ES-I3 (cell line): ENCODE measurements at regions not wholly inside any gene's neighbourhood (a gene's known extent, or its start where the extent isn't known, plus 50 kb on each side); places are given as distances from the start of the nearest gene placed in this dataset.
"Not testable (repeated sequence)": the region's sequence is repeated elsewhere in the genome, so short reads cannot be mapped to it uniquely, and the experiment has no call there.

Source experiments
- H3K36me3 ChIP-seq: 2 replicates; pipeline ENCODE4 v1.6.1; 2013; ENCODE audit warnings: mild to moderate bottlenecking, low read length, control low read depth, moderate library complexity; ENCODE audit not compliant: insufficient read depth
- H3K4me1 ChIP-seq: 2 replicates; pipeline ENCODE4 v1.6.1; 2013; ENCODE audit warnings: mild to moderate bottlenecking, control low read depth, low read length; ENCODE audit not compliant: insufficient read depth
- H3K9ac ChIP-seq: 2 replicates; pipeline ENCODE4 v1.6.1; 2013; ENCODE audit warnings: low read depth, mild to moderate bottlenecking, low read length, moderate library complexity
- H3K9me3 ChIP-seq: 2 replicates; pipeline ENCODE4 v1.6.1; 2013; ENCODE audit warnings: mild to moderate bottlenecking, low read length, moderate library complexity; ENCODE audit not compliant: control insufficient read depth, insufficient read depth

- Histone ChIP-seq H3K9me3 (no peaks in the 10 kb centered on the region), H3K36me3 (no peaks in the 10 kb centered on the region), H3K4me1 (peaks cover 7% of the 10 kb centered on the region; the same call in 1 of the 2 replicates), H3K9ac (no peak overlapping the region)
These were observed 199.5 kb downstream of the RTP5 start for GRCh38 chr2:242069018-242069417.

- not testable (repeated sequence) for H3K36me3 ChIP-seq, H3K9ac ChIP-seq, H3K9me3 ChIP-seq, H3K4me1 ChIP-seq
These were observed 200.4 kb downstream of the RTP5 start for GRCh38 chr2:242069938-242070395.

GRCh38 chr2:242070726-242071125, 201.2 kb downstream of the RTP5 start:
- not testable (repeated sequence) for H3K36me3 ChIP-seq, H3K9ac ChIP-seq, H3K4me1 ChIP-seq, H3K9me3 ChIP-seq

- H3K9ac ChIP-seq, H3K36me3 ChIP-seq, H3K4me1 ChIP-seq, H3K9me3 ChIP-seq: not testable (repeated sequence)
These were observed 201.8 kb downstream of the RTP5 start for GRCh38 chr2:242071377-242071776.

GRCh38 chr2:242071936-242072335, 202.4 kb downstream of the RTP5 start:
- H3K9me3 ChIP-seq, H3K9ac ChIP-seq, H3K4me1 ChIP-seq, H3K36me3 ChIP-seq: not testable (repeated sequence)

- no peaks in the 10 kb centered on the region for H3K4me1 ChIP-seq
- no peak overlapping the region for H3K9ac ChIP-seq
- no peaks in the 10 kb centered on the region for H3K9me3 ChIP-seq
- H3K36me3 ChIP-seq, result no peaks in the 10 kb centered on the region
These were observed 205.6 kb downstream of the RTP5 start for GRCh38 chr2:242075168-242075567.

- no peaks in the 10 kb centered on the region for H3K4me1 ChIP-seq
- H3K9ac ChIP-seq, result no peak overlapping the region
- no peaks in the 10 kb centered on the region for H3K9me3 ChIP-seq
- no peaks in the 10 kb centered on the region for H3K36me3 ChIP-seq
These were observed 206.2 kb downstream of the RTP5 start for GRCh38 chr2:242075696-242076095.

- not testable (repeated sequence) for H3K36me3 ChIP-seq, H3K4me1 ChIP-seq, H3K9ac ChIP-seq, H3K9me3 ChIP-seq
These were observed 206.7 kb downstream of the RTP5 start for GRCh38 chr2:242076184-242076583.

- H3K4me1 ChIP-seq, H3K9ac ChIP-seq, H3K9me3 ChIP-seq, H3K36me3 ChIP-seq: not testable (repeated sequence)
These were observed 208.9 kb downstream of the RTP5 start for GRCh38 chr2:242078426-242078825.

- not testable (repeated sequence) for H3K9ac ChIP-seq, H3K9me3 ChIP-seq, H3K4me1 ChIP-seq, H3K36me3 ChIP-seq
These were observed 210.3 kb downstream of the RTP5 start for GRCh38 chr2:242079792-242080191.

- H3K9ac ChIP-seq, H3K36me3 ChIP-seq, H3K4me1 ChIP-seq, H3K9me3 ChIP-seq: not testable (repeated sequence)
These were observed 211.2 kb downstream of the RTP5 start for GRCh38 chr2:242080575-242081214.

GRCh38 chr2:242084034-242084433, 214.5 kb downstream of the RTP5 start:
- H3K9ac ChIP-seq, H3K36me3 ChIP-seq, H3K4me1 ChIP-seq, H3K9me3 ChIP-seq: not testable (repeated sequence)

GRCh38 chr2:242085024-242085674, 215.6 kb downstream of the RTP5 start:
- H3K36me3 ChIP-seq, H3K4me1 ChIP-seq, H3K9ac ChIP-seq, H3K9me3 ChIP-seq: not testable (repeated sequence)

GRCh38 chr2:242085941-242086621, 216.6 kb downstream of the RTP5 start:
- no peak overlapping the region for H3K9ac ChIP-seq
- no peaks in the 10 kb centered on the region for H3K4me1 ChIP-seq
- no peaks in the 10 kb centered on the region for H3K9me3 ChIP-seq
- no peaks in the 10 kb centered on the region for H3K36me3 ChIP-seq

GRCh38 chr2:242088044-242088443, 218.5 kb downstream of the RTP5 start:
- not testable (repeated sequence) for H3K36me3 ChIP-seq, H3K9me3 ChIP-seq, H3K4me1 ChIP-seq
- peak overlapping the region; percentile 38; the same call in 1 of the 2 replicates for H3K9ac ChIP-seq
